ENCODE measurements at regions not wholly inside any gene's neighbourhood (a gene's known extent, or its start where the extent isn't known, plus 50 kb on each side); places are given as distances from the start of the nearest gene placed in this dataset.

DNA sequence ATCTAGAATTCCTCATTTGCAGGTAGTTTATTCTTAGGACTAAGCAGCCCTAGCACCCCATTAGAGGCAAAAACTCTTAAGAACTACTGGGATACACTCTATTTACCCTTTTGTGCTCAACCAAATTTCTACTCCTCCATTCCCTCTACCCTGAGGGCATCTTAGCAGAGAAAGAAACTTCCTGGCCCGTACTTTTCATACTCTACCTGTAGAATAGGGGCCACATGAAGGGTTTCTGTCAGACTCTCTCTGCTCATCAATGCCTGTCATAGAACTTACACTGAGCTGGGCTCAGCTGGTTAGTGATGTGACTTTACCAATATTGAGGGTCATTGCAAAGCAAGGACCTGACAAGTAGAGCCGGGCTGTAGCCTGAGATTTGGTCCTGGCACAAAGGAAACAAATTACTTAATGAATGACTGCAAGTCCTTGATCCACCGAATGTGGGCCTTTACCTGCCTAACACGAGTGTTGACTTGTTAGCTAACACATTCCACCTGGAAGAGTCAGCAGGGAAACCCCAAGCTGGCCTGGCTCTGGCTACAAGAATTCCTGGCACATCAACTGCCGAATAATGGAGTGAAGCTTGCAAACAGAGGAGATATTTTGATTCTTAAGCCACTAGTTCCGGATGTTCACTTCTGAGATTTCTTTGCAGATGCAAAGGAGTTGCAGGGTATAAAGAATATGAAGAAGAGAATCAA is 280.5 kb upstream of the JAG1 start:
- no peak for DNase-seq (ENCODE audit: low spot score)

DNA sequence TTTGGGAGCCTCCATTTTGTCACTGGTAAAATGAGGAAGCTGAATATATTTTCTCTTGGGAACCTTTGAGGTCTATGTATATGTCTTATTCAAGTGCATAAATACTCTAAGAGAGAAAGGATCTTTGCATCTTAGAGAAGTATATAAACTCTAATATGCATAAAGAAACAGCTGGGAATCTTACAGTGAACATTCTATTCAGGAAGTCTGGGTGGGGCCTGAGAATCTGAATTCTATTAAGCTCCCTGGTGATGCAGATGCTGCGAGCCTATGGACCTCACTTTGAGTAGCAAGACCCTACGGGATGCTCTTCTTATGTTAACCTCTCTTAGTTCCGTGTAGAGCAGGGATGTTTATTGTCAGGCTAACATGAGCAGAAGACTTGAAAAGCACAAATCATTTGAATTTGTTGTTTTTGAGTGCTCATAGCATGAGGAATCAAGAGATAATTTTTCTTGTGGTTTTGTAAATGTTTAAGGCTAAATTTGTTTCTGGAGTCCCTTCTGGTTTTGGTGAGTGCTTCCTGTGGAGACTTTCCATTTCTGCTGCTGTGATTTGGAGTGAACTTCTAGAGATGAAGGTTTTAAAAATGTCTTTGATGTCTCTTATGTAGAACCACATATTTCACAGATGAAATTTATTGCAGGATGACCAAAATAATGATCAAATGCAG is 281.2 kb upstream of the JAG1 start:
- DNase-seq (ENCODE audit: low spot score): no peak

- no peak for DNase-seq (ENCODE audit: low spot score)
Observed at GRCh38 chr20:10958279-10958678, 284.5 kb upstream of the JAG1 start.

DNA sequence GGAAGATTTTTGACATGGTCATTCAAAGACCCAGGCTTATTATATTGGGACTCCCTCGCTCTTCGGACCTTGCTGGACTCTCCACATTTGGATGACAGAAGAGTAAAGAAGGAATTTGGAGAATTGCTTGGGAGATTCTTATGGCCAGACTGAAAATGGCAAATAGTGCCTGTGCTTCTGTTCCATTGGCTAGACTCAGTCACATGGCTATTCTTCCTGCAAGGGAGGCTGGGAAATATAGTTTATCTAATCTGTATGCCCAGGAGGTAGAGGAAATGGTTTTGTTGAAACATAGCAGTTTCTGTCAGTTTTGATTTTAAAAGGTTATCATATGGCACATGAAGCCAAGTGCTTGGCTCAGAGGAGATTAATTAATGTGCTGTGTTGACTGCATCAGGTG is 286.6 kb upstream of the JAG1 start:
- no peak for DNase-seq (ENCODE audit: low spot score)

DNA sequence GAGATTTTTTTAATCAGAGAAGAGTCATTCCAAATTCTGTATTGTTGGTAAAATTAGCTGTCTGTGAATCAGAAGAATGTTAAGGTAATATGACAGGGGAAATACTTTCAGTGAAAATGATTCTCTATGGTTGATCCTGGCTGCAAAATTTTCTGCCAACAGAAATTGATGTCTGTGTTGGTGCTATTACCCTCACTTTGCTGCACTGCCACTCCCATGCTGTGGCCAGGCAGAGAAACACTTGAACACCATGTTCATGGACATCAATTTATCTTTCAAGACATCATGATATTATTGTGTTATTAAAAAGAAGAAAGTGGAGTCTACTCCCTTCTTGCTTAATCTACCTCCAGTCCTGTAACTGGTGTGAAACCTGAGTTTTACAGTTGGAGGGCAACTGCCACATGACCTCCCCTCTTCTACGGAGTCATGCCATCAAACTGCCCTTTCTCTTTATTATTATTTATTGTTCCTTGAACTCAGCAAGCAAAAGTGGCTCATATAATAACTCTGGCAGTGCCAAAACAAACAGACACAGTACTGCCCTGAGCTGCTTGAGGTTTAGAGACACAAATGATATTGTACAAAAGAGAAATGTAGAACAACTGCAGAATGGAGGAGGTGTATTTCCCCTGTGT is 288.0 kb upstream of the JAG1 start:
- DNase-seq (ENCODE audit: low spot score): no peak

GRCh38 chr20:10962937-10963336 is 289.1 kb upstream of the JAG1 start:
- DNase-seq (ENCODE audit: low spot score): no peak

DNA sequence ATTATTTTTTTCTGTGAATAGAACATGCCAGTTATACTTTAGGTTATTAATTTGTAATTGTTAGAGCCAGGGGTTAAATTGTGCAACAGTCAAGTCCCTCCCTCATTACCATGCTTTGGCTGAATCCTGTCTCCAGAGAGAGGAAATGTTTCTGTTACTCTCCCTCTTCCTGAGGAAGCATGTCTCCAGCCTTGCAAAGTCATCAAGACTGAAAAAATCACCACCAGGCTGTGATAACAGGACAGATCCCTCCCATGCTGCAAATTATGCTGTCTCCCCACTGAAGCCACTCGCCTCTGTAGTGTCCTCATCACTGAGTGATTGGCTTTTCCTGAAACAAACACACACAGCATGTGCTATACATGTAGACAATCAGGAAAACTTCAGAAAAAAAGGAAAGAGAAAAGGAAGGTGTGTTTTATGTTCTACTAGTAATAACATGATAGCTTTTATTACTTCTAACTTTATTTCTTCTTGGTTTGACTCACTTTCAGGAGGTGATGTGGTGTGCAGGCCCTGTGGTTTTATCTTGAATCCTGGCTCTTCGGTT is 290.0 kb upstream of the JAG1 start:
- DNase-seq (ENCODE audit: low spot score): no peak

- DNase-seq (ENCODE audit: low spot score): no peak
Observed at GRCh38 chr20:10965936-10966470, 292.2 kb upstream of the JAG1 start.

- no peak for DNase-seq (ENCODE audit: low spot score)
Observed at GRCh38 chr20:10970109-10970508, 296.3 kb upstream of the JAG1 start.

GRCh38 chr20:10971096-10971495 is 297.3 kb upstream of the JAG1 start:
- no peak for DNase-seq (ENCODE audit: low spot score)

DNA sequence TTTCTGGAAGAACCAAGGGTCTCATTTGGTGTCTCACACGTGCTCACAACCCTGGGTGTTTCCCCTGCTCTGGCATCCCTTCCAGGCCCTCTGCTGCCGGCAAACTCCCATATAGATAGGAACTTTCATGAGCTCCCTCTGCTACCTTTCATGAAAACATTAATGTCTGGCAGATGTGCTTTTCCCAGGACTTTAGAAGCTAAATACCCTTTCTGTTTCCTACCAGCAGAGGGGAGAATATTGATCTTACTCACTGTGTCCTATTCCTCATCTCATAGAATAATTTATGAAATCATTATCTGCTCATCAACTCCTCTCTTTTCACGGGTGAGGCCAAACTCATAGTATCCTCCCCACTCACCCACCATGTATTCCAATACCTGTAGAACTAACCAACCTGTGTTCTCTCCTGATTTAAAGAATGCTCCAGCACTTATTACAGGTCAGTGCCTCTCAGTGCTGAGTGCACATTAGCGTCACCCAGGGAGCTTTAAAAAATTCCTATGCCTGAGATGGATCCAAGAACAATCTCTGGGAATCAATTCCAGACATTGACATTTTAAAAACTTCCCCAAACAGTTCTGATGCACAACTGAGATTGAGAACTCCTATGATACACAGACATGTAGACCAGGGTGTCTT is 298.5 kb upstream of the JAG1 start:
- DNase-seq (ENCODE audit: low spot score): no peak

DNA sequence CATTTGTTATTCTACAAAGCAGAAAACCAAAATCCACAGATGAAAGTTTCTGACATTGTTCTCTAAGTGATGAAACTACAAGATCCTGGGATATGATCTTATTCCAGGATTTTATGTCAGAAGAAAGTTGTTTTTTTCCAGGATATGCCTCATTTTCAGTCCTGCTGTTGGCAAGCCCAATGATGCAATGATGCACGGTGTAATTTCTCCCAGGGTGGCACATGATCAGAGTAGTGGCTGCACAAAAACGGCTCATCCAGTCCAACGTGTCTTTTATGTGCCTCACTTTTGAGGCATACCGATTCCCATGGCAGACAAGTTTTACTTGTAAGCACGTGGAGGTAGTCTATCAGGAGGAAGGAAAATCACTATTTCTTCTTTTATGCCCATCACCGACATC is 302.3 kb upstream of the JAG1 start:
- no peak for DNase-seq (ENCODE audit: low spot score)

DNA sequence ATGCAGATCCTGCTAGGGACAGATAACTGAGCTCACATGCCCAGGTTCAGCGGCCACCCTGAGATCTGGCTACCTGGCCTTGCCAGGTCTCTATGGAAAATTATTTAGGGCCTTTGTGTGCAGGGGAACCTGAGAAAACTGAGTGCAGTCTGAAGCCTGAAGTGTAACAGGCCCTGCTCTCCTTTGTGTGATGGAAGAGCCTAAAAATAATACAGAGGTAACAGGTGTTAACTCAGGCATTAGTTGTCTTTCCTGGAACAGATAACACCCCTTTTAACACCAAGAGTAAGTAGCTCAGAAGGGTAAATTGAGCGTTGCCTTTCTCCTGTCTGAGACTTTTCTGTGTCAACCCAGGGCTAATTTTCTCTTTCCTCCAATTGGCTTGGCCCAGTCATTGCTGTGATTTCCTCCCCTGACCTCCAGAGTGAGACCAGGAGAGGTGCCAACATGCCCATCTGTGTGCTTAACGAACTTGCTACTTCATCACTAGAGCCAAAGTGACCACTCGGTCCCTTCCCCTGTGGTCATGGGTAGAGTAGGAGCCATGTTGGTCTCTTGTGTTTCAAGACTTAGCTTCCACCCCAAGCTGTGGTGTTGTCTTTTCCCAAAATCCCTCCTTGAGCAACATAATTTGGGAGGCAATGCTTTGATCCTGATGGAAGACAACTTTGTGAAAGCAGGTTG is 304.4 kb upstream of the JAG1 start:
- no peak for DNase-seq (ENCODE audit: low spot score)

DNA sequence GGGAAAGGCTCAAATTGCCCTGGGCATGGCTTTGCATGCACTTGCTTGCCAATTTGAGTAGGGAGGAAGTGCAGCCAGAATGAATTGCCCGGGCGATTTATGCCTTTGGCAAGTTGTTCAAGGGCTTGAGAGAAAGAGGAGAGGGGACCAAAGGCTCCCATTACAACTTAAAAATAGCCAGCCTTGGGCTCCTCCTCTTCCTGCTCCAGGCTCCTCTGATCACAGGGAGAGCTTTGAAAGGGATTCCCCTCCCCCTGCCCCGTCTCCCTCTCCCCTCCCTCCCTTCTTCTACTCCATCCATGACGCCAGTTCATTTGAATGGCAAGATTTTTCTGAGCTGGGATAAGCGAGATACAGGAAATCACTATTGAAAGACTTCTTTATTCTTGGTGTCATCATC is 304.9 kb upstream of the JAG1 start:
- DNase-seq (ENCODE audit: low spot score): no peak

GRCh38 chr20:10982692-10983091 is 308.9 kb upstream of the JAG1 start:
- no peak for DNase-seq (ENCODE audit: low spot score)

DNA sequence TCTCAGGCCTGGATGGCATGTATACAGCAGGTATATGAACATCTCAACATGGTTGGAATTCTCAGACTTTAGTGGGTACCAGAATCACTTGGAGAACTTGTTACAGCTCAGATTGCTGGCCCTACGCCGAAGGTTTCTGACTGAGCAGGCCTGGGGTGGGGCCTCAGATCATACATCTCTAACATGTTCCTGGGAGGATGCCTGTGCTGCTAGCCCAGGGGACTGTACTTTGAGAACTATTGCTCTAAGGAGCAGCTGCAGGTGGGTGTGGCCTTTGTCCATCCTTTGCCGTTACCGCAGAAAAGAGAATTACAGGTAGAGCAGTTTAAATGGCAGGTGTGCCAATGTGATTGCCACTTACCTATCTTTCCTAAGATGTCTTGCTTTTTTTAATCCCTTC is 310.5 kb upstream of the JAG1 start:
- no peak for DNase-seq (ENCODE audit: low spot score)

- no peak for DNase-seq (ENCODE audit: low spot score)
Observed at GRCh38 chr20:10984913-10985312, 311.1 kb upstream of the JAG1 start.

DNA sequence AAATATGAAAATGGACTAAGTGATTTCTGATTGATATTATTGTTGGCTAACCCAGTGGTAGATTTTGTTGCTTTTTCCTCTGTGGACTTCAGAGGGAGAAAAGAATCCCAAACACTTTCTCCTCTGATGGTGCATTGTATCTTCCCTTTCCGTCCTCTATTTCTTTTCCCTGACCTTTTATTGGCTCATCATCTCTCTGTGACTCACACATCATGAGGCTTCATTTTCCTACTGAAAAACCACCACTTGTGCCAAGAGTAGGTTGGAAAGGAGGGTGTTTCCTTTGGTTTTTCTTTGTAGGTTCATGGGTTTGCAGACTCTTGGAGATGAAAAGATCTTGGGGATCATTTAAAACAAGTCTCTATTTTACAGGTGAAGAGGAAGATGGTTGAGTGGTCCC is 311.7 kb upstream of the JAG1 start:
- DNase-seq (ENCODE audit: low spot score): no peak

DNA sequence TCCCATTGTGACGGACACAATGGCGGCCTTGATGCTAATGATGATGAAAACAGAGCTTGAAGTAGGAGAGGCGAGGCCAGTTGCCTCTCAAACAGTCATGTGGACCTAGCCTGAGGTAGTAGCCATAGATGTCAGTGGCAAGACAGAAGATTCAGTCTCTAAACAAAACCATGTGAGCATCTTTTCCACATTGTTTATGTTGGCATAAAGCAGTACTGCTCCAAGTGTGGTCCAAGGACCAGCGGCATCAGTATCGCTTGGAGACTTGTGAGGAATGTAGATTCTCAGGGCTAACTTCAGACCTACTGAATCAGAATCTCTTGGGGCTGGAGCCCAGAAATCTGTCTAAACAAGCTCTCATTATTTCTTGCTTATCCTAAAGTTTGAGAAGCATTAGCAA is 312.8 kb upstream of the JAG1 start:
- DNase-seq (ENCODE audit: low spot score): no peak

GRCh38 chr20:10987651-10988383 is 314.0 kb upstream of the JAG1 start:
- no peak for DNase-seq (ENCODE audit: low spot score)
